ENCODE measurements at regions not wholly inside any gene's neighbourhood (a gene's known extent, or its start where the extent isn't known, plus 50 kb on each side); places are given as distances from the start of the nearest gene placed in this dataset.

GRCh38 chr14:28704153-28704552, 62.4 kb upstream of the FOXG1 start:
- in situ Hi-C loops (cut with MboI; ENCODE audit: low pct_ligation_motif_present in 1 of 4, low pct_unique_long_range_greater_than_20kb in 1 of 4, low sequenced_read_pairs in 3 of 4): no loop called here
- H3K4me1 ChIP-seq: no peaks in the 10 kb centered on the region
- H3K9me3 ChIP-seq: no peaks in the 10 kb centered on the region
- H3K4me3 ChIP-seq: no peak overlapping the region
- H3K36me3 ChIP-seq: no peaks in the 10 kb centered on the region
- TF ChIP-seq, protein P1, sequence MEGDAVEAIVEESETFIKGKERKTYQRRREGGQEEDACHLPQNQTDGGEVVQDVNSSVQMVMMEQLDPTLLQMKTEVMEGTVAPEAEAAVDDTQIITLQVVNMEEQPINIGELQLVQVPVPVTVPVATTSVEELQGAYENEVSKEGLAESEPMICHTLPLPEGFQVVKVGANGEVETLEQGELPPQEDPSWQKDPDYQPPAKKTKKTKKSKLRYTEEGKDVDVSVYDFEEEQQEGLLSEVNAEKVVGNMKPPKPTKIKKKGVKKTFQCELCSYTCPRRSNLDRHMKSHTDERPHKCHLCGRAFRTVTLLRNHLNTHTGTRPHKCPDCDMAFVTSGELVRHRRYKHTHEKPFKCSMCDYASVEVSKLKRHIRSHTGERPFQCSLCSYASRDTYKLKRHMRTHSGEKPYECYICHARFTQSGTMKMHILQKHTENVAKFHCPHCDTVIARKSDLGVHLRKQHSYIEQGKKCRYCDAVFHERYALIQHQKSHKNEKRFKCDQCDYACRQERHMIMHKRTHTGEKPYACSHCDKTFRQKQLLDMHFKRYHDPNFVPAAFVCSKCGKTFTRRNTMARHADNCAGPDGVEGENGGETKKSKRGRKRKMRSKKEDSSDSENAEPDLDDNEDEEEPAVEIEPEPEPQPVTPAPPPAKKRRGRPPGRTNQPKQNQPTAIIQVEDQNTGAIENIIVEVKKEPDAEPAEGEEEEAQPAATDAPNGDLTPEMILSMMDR (IDR thresholded peaks at IDR 0.05): no peak
- TF ChIP-seq POLR2AphosphoS5 (IDR thresholded peaks at IDR 0.05): no peak
- TF ChIP-seq POLR2A (IDR thresholded peaks at IDR 0.05): no peak
- no peak for DNase-seq
- no peak overlapping the region for H3K27ac ChIP-seq
- no peaks in the 10 kb centered on the region for H3K27me3 ChIP-seq
- intact Hi-C loops (cut with DNase I; ENCODE audit: low total_unique reads): no loop called here

DNA sequence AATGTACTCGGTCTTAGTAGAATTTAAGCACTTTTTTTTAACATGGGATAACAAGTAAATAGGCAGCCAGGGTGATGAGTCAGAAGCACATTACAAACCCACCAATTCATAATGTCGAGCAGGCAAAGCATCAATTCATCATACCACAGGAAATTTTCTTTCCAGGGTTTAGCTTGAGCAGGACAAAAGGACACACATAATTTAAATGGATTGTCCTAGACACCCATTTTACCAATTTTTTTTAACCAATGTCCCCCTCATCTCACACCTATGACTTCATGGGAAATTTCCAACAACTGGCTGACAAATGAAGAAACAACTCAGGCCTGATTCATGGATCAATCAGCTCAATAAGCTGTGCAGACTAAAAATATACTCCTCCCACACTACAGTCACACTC, 58.8 kb upstream of the FOXG1 start:
- no peak overlapping the region for H3K27ac ChIP-seq
- no peak overlapping the region for H3K4me3 ChIP-seq
- no peak for DNase-seq
- H3K36me3 ChIP-seq: no peaks in the 10 kb centered on the region
- WGBS, 2 donors (ENCODE audit: low coverage in 1 of 2): 70 to 95% methylated on average over 2 of the region's 2 CpGs
- TF ChIP-seq EP300 (IDR thresholded peaks at IDR 0.05; ENCODE audit: low read depth) (no peak), POLR2A (IDR thresholded peaks at IDR 0.05) (no peak), POLR2AphosphoS5 (IDR thresholded peaks at IDR 0.05) (no peak)
- TF ChIP-seq, protein P1 (IDR thresholded peaks at IDR 0.05): no peak
- intact Hi-C loops (cut with DNase I; ENCODE audit: low total_unique reads): no loop called here
- H3K4me1 ChIP-seq: no peaks in the 10 kb centered on the region
- no peaks in the 10 kb centered on the region for H3K27me3 ChIP-seq
- H3K9me3 ChIP-seq: no peaks in the 10 kb centered on the region
- in situ Hi-C loops (cut with MboI; ENCODE audit: low pct_ligation_motif_present in 1 of 4, low pct_unique_long_range_greater_than_20kb in 1 of 4, low sequenced_read_pairs in 3 of 4): no loop called here

GRCh38 chr14:28709571-28710305, 56.8 kb upstream of the FOXG1 start:
- H3K36me3 ChIP-seq: no peaks in the 10 kb centered on the region

More at GRCh38 chr14:28709571-28710305, 56.8 kb upstream of the FOXG1 start:
- 33 to 66% methylated on average over 1 to 2 of the region's 2 CpGs for WGBS, 2 donors (ENCODE audit: low coverage in 1 of 2)
- no peaks in the 10 kb centered on the region for H3K4me1 ChIP-seq
- TF ChIP-seq EP300 (IDR thresholded peaks at IDR 0.05; ENCODE audit: low read depth): no peak
- no peak for TF ChIP-seq POLR2A (IDR thresholded peaks at IDR 0.05)
- TF ChIP-seq POLR2AphosphoS5 (IDR thresholded peaks at IDR 0.05): no peak
- TF ChIP-seq, protein P1 (IDR thresholded peaks at IDR 0.05): no peak
- no peak for DNase-seq
- no peak overlapping the region for H3K4me3 ChIP-seq
- in situ Hi-C loops (cut with MboI; ENCODE audit: low pct_ligation_motif_present in 1 of 4, low pct_unique_long_range_greater_than_20kb in 1 of 4, low sequenced_read_pairs in 3 of 4) (no loop called here), intact Hi-C loops (cut with DNase I; ENCODE audit: low total_unique reads) (no loop called here)
- no peak overlapping the region for H3K27ac ChIP-seq
- no peaks in the 10 kb centered on the region for H3K27me3 ChIP-seq
- no peaks in the 10 kb centered on the region for H3K9me3 ChIP-seq

Small RNA genes in the stretch of these regions (small RNA-seq; reads per million reads assigned to genes)
- 0 reads per million in 4 donors for gene EIF4A1P12
- gene MIR3171: 0 reads per million in 4 donors
- gene MIR4307: 0 reads per million in 4 donors
